Panc1 (cell line): ENCODE measurements at regions not wholly inside any gene's neighbourhood (a gene's known extent, or its start where the extent isn't known, plus 50 kb on each side); places are given as distances from the start of the nearest gene placed in this dataset.

ENCODE experiments used
- ATAC-seq: fragments of 200-7000 bp; cut with Tn5 transposase; 2 replicates; pipeline ENCODE4 v1.9.1; 2020; ENCODE audit warnings: mild to moderate bottlenecking, moderate library complexity
- BruUV-seq: library from RNA; stranded (reverse); fragments of 400-500 nt; replicated peaks from 2 replicates; lab custom pipeline; 2021; lab: Mats Ljungman, UMichigan
- CTCF ChIA-PET: fragments of 300-600 bp; sonication (Branson Sonifier 250); formaldehyde crosslinking; loops from one replicate; lab custom pipeline; 2022; ENCODE audit warnings: antibody characterized with exemption; lab: Charles Lee
- POLR2A ChIA-PET: fragments of 300-600 bp; sonication (Branson Sonifier 250); formaldehyde crosslinking; loops from one replicate; lab custom pipeline; 2022; ENCODE audit warnings: antibody characterized with exemption; lab: Charles Lee
- DNase-seq: peaks from one replicate; pipeline ENCODE4 v3.0.0-alpha.2; 2010; ENCODE audit warnings: low read depth, low spot score
- H3K27ac ChIP-seq: 2 replicates; pipeline ENCODE4 v1.5.1; 2011; ENCODE audit warnings: mild to moderate bottlenecking, low read length, inconsistent platforms
- H3K27me3 ChIP-seq: fragments of 200-500 bp; sonication (Bioruptor generic); 2 replicates; pipeline ENCODE4 v1.6.0; 2014; ENCODE audit warnings: low read length, inconsistent platforms; ENCODE audit not compliant: control insufficient read depth, insufficient read depth
- H3K36me3 ChIP-seq: fragments of 200-500 bp; sonication (Bioruptor generic); 2 replicates; pipeline ENCODE4 v1.5.1; 2014; ENCODE audit warnings: inconsistent platforms, mild to moderate bottlenecking, low read length, moderate library complexity; ENCODE audit not compliant: control insufficient read depth, insufficient read depth
- H3K4me1 ChIP-seq: 2 replicates; pipeline ENCODE4 v1.5.1; 2011; ENCODE audit warnings: inconsistent platforms, mild to moderate bottlenecking, low read length, moderate library complexity; ENCODE audit not compliant: control insufficient read depth, insufficient read depth
- H3K4me3 ChIP-seq, 2 experiments: 2 replicates each; pipeline ENCODE4 v1.5.1; 2011 to 2012; ENCODE audit warnings: low read depth in 2 of 2, low read length in 2 of 2, mild to moderate bottlenecking in 2 of 2, inconsistent platforms in 1 of 2, moderate library complexity in 1 of 2
- H3K9me3 ChIP-seq: fragments of 200-500 bp; sonication (Bioruptor generic); 2 replicates; pipeline ENCODE4 v1.5.1; 2014; ENCODE audit warnings: low read depth, mild to moderate bottlenecking, inconsistent platforms, low read length, moderate library complexity; ENCODE audit not compliant: control insufficient read depth, insufficient read depth
- POLR2AphosphoS5 ChIP-seq: IDR thresholded peaks from 2 replicates; pipeline ENCODE4 v1.6.1; 2012; ENCODE audit warnings: mild to moderate bottlenecking, low read depth, low read length, moderate library complexity
- SIN3A ChIP-seq: IDR thresholded peaks from 2 replicates; pipeline ENCODE4 v1.6.1; 2012; ENCODE audit warnings: low read depth, mild to moderate bottlenecking, low read length, moderate library complexity, borderline replicate concordance; ENCODE audit not compliant: insufficient read depth
- TCF7L2 ChIP-seq: IDR thresholded peaks from 2 replicates; pipeline ENCODE4 v1.6.1; 2011; ENCODE audit warnings: mild to moderate bottlenecking, low read depth, low read length, inconsistent platforms
- in situ Hi-C: cut with HindIII; loops from 2 replicates; pipeline ENCODE4 v1.10.0; 2016; ENCODE audit warnings: low sequenced_read_pairs, low pct_unique_long_range_greater_than_20kb
- intact Hi-C: fragments of 100-400 bp; cut with micrococcal nuclease; formaldehyde crosslinking; loops from one replicate; pipeline ENCODE4 v1.10.0; 2022; ENCODE audit not compliant: unreplicated experiment
- TF ChIP-seq, protein P1 (sequence below): fragments of 450-650 bp; IDR thresholded peaks from 2 replicates; pipeline ENCODE4 v1.5.1; 2017; ENCODE audit warnings: mild to moderate bottlenecking
- TF ChIP-seq, protein P2 (sequence below), 2 experiments: IDR thresholded peaks; 2 replicates each; pipeline ENCODE4 v1.6.1; 2011 to 2012; ENCODE audit warnings: low read depth in 2 of 2, control low read depth in 1 of 2, low read length in 1 of 2, mild to moderate bottlenecking in 1 of 2, moderate library complexity in 1 of 2; ENCODE audit not compliant: insufficient read depth in 1 of 2

DNA sequence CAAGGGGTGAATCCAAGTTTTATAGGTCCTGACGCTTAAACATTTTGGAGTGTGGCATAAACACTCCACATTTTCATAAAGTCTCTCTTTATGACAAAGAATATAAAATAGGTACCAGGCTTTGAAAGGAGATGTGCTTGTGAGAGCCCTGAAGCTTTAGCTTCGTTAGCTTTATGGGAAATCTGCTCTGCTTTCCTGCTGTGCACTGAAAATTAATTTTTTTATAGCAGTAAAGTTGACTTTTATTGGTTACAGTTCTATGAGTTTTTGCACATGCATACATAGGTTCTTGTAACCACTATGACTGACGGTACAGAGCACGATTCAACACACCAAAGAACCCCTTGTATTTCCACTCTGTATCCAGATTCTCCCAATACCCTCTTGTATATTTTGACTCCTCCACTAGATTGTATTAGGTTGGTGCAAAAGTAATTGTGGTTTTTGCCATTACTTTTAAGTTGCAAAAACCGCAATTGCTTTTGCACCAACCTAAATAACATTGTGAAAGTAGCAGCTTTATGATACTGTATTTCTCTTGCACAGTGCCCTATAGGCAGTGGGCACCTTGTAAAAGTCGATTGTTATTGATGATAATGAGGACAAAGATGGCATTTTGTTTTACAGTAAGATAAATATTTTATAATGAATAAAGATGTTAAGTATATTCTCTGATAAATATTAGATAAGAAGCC is 145.2 kb upstream of the AKIRIN2 start:
- Histone ChIP-seq H3K9me3 (no peaks in the 10 kb centered on the region), H3K4me1 (no peaks in the 10 kb centered on the region), H3K4me3 (no peak overlapping the region), H3K27ac (no peak overlapping the region), H3K36me3 (no peaks in the 10 kb centered on the region), H3K27me3 (peaks cover 14% of the 10 kb centered on the region)
- BruUV-seq = no TSS peak
- no peak for DNase-seq
- TF ChIP-seq TCF7L2 = no peak
- TF ChIP-seq SIN3A = no peak
- TF ChIP-seq, protein P1, sequence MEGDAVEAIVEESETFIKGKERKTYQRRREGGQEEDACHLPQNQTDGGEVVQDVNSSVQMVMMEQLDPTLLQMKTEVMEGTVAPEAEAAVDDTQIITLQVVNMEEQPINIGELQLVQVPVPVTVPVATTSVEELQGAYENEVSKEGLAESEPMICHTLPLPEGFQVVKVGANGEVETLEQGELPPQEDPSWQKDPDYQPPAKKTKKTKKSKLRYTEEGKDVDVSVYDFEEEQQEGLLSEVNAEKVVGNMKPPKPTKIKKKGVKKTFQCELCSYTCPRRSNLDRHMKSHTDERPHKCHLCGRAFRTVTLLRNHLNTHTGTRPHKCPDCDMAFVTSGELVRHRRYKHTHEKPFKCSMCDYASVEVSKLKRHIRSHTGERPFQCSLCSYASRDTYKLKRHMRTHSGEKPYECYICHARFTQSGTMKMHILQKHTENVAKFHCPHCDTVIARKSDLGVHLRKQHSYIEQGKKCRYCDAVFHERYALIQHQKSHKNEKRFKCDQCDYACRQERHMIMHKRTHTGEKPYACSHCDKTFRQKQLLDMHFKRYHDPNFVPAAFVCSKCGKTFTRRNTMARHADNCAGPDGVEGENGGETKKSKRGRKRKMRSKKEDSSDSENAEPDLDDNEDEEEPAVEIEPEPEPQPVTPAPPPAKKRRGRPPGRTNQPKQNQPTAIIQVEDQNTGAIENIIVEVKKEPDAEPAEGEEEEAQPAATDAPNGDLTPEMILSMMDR = no peak
- TF ChIP-seq POLR2AphosphoS5 = no peak
- TF ChIP-seq, protein P2, sequence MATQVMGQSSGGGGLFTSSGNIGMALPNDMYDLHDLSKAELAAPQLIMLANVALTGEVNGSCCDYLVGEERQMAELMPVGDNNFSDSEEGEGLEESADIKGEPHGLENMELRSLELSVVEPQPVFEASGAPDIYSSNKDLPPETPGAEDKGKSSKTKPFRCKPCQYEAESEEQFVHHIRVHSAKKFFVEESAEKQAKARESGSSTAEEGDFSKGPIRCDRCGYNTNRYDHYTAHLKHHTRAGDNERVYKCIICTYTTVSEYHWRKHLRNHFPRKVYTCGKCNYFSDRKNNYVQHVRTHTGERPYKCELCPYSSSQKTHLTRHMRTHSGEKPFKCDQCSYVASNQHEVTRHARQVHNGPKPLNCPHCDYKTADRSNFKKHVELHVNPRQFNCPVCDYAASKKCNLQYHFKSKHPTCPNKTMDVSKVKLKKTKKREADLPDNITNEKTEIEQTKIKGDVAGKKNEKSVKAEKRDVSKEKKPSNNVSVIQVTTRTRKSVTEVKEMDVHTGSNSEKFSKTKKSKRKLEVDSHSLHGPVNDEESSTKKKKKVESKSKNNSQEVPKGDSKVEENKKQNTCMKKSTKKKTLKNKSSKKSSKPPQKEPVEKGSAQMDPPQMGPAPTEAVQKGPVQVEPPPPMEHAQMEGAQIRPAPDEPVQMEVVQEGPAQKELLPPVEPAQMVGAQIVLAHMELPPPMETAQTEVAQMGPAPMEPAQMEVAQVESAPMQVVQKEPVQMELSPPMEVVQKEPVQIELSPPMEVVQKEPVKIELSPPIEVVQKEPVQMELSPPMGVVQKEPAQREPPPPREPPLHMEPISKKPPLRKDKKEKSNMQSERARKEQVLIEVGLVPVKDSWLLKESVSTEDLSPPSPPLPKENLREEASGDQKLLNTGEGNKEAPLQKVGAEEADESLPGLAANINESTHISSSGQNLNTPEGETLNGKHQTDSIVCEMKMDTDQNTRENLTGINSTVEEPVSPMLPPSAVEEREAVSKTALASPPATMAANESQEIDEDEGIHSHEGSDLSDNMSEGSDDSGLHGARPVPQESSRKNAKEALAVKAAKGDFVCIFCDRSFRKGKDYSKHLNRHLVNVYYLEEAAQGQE (IDR thresholded peaks at IDR 0.05; ENCODE audit: insufficient read depth in 1 of 2, low read depth in 2 of 2, low read length in 1 of 2) = no peak
- no peak for ATAC-seq
- intact Hi-C loops (no loop called here), in situ Hi-C loops (no loop called here)
- POLR2A ChIA-PET = no interaction called here
- CTCF ChIA-PET = no interaction called here

DNA sequence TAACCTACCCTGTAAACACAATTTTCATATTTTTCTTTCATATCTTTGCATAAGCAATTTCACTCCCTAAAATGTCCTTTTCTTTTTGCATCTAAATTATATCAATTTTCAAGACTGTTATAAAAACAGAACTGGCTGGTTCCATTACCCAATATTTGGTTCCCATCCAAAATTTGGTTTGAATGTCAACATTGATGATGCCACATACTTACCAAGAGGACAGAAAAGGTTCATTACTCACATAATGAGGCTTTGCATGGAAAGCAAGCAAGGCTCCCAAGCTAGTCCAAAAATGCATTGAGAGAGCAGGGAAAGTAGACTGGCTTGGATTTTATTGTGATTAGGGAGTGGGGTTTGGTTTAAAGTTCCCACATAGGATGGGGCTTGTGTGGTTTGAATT is 144.4 kb upstream of the AKIRIN2 start:
- Histone ChIP-seq H3K27me3 (peaks cover 14% of the 10 kb centered on the region), H3K36me3 (no peaks in the 10 kb centered on the region), H3K27ac (no peak overlapping the region), H3K4me1 (no peaks in the 10 kb centered on the region), H3K9me3 (no peaks in the 10 kb centered on the region), H3K4me3 (no peak overlapping the region)
- BruUV-seq = no TSS peak
- in situ Hi-C loops (no loop called here), intact Hi-C loops (no loop called here)
- POLR2A ChIA-PET = no interaction called here
- DNase-seq (no peak), ATAC-seq (no peak)
- CTCF ChIA-PET = no interaction called here
- TF ChIP-seq, protein P2 (IDR thresholded peaks at IDR 0.05; ENCODE audit: insufficient read depth in 1 of 2, low read depth in 2 of 2, low read length in 1 of 2) = no peak
- TF ChIP-seq TCF7L2 = no peak
- TF ChIP-seq SIN3A = no peak
